IMR-90 (cell line): ENCODE measurements at regions not wholly inside any gene's neighbourhood (a gene's known extent, or its start where the extent isn't known, plus 50 kb on each side); places are given as distances from the start of the nearest gene placed in this dataset.

Experiments used
- ATAC-seq: fragments of 200-7000 bp; cut with Tn5 transposase; 2 replicates; pipeline ENCODE4 v1.9.1; 2020; ENCODE audit warnings: low read depth, mild to moderate bottlenecking, moderate library complexity
- BruUV-seq: library from RNA; stranded (reverse); fragments of 400-500 nt; replicated peaks from 2 replicates; lab custom pipeline; 2021; lab: Mats Ljungman, UMichigan
- CTCF ChIA-PET: fragments of 300-600 bp; formaldehyde crosslinking; extraction: SDS; loops from one replicate; lab custom pipeline; 2021; ENCODE audit warnings: antibody characterized with exemption; lab: Yijun Ruan, JAX
- POLR2A ChIA-PET: fragments of 300-600 bp; sonication (Branson Sonifier 250); formaldehyde crosslinking; loops from one replicate; lab custom pipeline; 2022; ENCODE audit warnings: antibody characterized with exemption; ENCODE audit not compliant: unreplicated experiment; lab: Charles Lee
- DNase-seq: peaks from one replicate; pipeline ENCODE4 v3.0.0; 2013
- H2AFZ ChIP-seq: replicated peaks from 2 replicates; pipeline ENCODE3; 2013; ENCODE audit warnings: low read length, mild to moderate bottlenecking; ENCODE audit not compliant: poor library complexity
- H2AK5ac ChIP-seq: 2 replicates; pipeline ENCODE4 v1.6.1; 2013; ENCODE audit warnings: low read depth, low read length, inconsistent platforms
- H2AK9ac ChIP-seq: replicated peaks from 2 replicates; pipeline ENCODE3; 2013; ENCODE audit warnings: mild to moderate bottlenecking, low read depth, low read length, moderate library complexity; ENCODE audit not compliant: poor library complexity
- H2BK120ac ChIP-seq: 2 replicates; pipeline ENCODE4 v1.6.1; 2013; ENCODE audit warnings: low read depth, low read length, inconsistent platforms
- H2BK15ac ChIP-seq: 3 replicates; pipeline ENCODE4 v1.6.1; 2013; ENCODE audit warnings: low read depth, low read length, inconsistent platforms
- H2BK20ac ChIP-seq: 2 replicates; pipeline ENCODE4 v1.6.1; 2013; ENCODE audit warnings: low read depth, mild to moderate bottlenecking, inconsistent platforms, low read length, moderate library complexity
- H2BK5ac ChIP-seq: 2 replicates; pipeline ENCODE4 v1.6.1; 2013; ENCODE audit warnings: mild to moderate bottlenecking, low read depth, low read length, inconsistent platforms; ENCODE audit not compliant: poor library complexity, severe bottlenecking
- H3K14ac ChIP-seq: replicated peaks from 2 replicates; pipeline ENCODE4 v1.6.1; 2013; ENCODE audit warnings: low read depth, low read length, inconsistent platforms
- H3K18ac ChIP-seq: 2 replicates; pipeline ENCODE4 v1.6.1; 2013; ENCODE audit warnings: low read depth, low read length, control low read depth
- H3K23ac ChIP-seq: 2 replicates; pipeline ENCODE4 v1.6.1; 2013; ENCODE audit warnings: low read depth, low read length, inconsistent platforms
- H3K27ac ChIP-seq: 2 replicates; pipeline ENCODE4 v1.5.1; 2013; ENCODE audit warnings: mild to moderate bottlenecking, control low read depth, low read length; ENCODE audit not compliant: insufficient read depth
- H3K27me3 ChIP-seq: 2 replicates; pipeline ENCODE4 v1.6.1; 2013; ENCODE audit warnings: low read length; ENCODE audit not compliant: control insufficient read depth, insufficient read depth
- H3K36me3 ChIP-seq: 2 replicates; pipeline ENCODE4 v1.6.1; 2013; ENCODE audit warnings: low read length, mixed read lengths; ENCODE audit not compliant: control insufficient read depth, insufficient read depth
- H3K4ac ChIP-seq: 2 replicates; pipeline ENCODE4 v1.6.1; 2013; ENCODE audit warnings: low read depth, low read length, inconsistent platforms
- H3K4me1 ChIP-seq: 2 replicates; pipeline ENCODE4 v1.6.1; 2013; ENCODE audit warnings: low read length, mixed read lengths; ENCODE audit not compliant: control insufficient read depth, insufficient read depth
- H3K4me2 ChIP-seq: 2 replicates; pipeline ENCODE4 v1.6.1; 2013; ENCODE audit warnings: low read depth, mild to moderate bottlenecking, control low read depth, low read length, moderate library complexity
- H3K4me3 ChIP-seq: 2 replicates; pipeline ENCODE4 v1.5.1; 2013; ENCODE audit warnings: low read depth, mild to moderate bottlenecking, control low read depth, low read length, moderate library complexity; ENCODE audit not compliant: insufficient read depth
- H3K56ac ChIP-seq: 2 replicates; pipeline ENCODE4 v1.6.1; 2013; ENCODE audit warnings: low read length, inconsistent platforms; ENCODE audit not compliant: insufficient read depth; ENCODE audit errors: extremely low read depth
- H3K79me1 ChIP-seq, 2 experiments: 2 replicates each; pipeline ENCODE4 v1.6.1; 2013; ENCODE audit warnings: low read length in 2 of 2, inconsistent platforms in 1 of 2, low read depth in 1 of 2
- H3K9ac ChIP-seq: 2 replicates; pipeline ENCODE4 v1.6.1; 2013; ENCODE audit warnings: low read depth, low read length, control low read depth
- H3K9me1 ChIP-seq: 2 replicates; pipeline ENCODE4 v1.6.1; 2013; ENCODE audit warnings: low read length, inconsistent platforms; ENCODE audit not compliant: insufficient read depth
- H3K9me3 ChIP-seq: 2 replicates; pipeline ENCODE4 v1.6.1; 2013; ENCODE audit warnings: low read length; ENCODE audit not compliant: control insufficient read depth, insufficient read depth
- H4K20me1 ChIP-seq: 2 replicates; pipeline ENCODE4 v1.6.1; 2013; ENCODE audit warnings: low read length, inconsistent platforms; ENCODE audit not compliant: insufficient read depth
- H4K5ac ChIP-seq: 2 replicates; pipeline ENCODE4 v1.6.1; 2013; ENCODE audit warnings: mild to moderate bottlenecking, low read depth, low read length, control low read depth
- H4K8ac ChIP-seq, 2 experiments: 2 replicates each; pipeline ENCODE4 v1.6.1; 2013; ENCODE audit warnings: low read depth in 2 of 2, low read length in 2 of 2, control low read depth in 1 of 2, inconsistent platforms in 1 of 2
- H4K91ac ChIP-seq: 2 replicates; pipeline ENCODE4 v1.6.1; 2013; ENCODE audit warnings: low read depth, low read length, inconsistent platforms; ENCODE audit not compliant: insufficient read depth
- CHD1 ChIP-seq: IDR thresholded peaks from 2 replicates; pipeline ENCODE4 v1.6.1; 2012; ENCODE audit warnings: low read depth, low read length, improper control_type of control experiment
- MAFK ChIP-seq: IDR thresholded peaks from 2 replicates; pipeline ENCODE4 v1.6.1; 2012; ENCODE audit warnings: low read depth, low read length, improper control_type of control experiment
- MAZ ChIP-seq: IDR thresholded peaks from 2 replicates; pipeline ENCODE4 v1.6.1; 2012; ENCODE audit warnings: low read depth, mild to moderate bottlenecking, low read length, improper control_type of control experiment, moderate library complexity, borderline replicate concordance
- NFE2L2 ChIP-seq: fragments of 150-350 bp; IDR thresholded peaks from 2 replicates; pipeline ENCODE4 v1.6.1; 2016; ENCODE audit warnings: low read depth, mild to moderate bottlenecking, low read length
- RCOR1 ChIP-seq: IDR thresholded peaks from 2 replicates; pipeline ENCODE4 v1.6.1; 2012; ENCODE audit warnings: mild to moderate bottlenecking, low read length, improper control_type of control experiment; ENCODE audit not compliant: insufficient replicate concordance
- RFX5 ChIP-seq: IDR thresholded peaks from 2 replicates; pipeline ENCODE4 v1.8.0; 2012; ENCODE audit warnings: low read depth, mild to moderate bottlenecking, low read length, moderate library complexity
- WGBS, 2 experiments: methylation state at CpG; one replicate each; pipeline versions ENCODE4 v1.1.5 to v1.1.7; 2013; ENCODE audit warnings: missing lambda C conversion rate in 2 of 2; ENCODE audit not compliant: insufficient read length in 1 of 2; ENCODE audit errors: extremely low coverage in 2 of 2; 5-methylcytosine and 5-hydroxymethylcytosine counted together
- dilution Hi-C: fragments of 300-500 bp; cut with HindIII; formaldehyde crosslinking; loops from one replicate; pipeline ENCODE4 v1.14.3; 2018; ENCODE audit warnings: low sequenced_read_pairs; ENCODE audit not compliant: unreplicated experiment
- in situ Hi-C: fragments of 300-500 bp; cut with MboI; formaldehyde crosslinking; loops from 3 replicates; pipeline ENCODE4 v1.14.3; 2019; ENCODE audit warnings: low sequenced_read_pairs, inconsistent platforms, mixed read lengths
- intact Hi-C: fragments of 100-400 bp; cut with micrococcal nuclease; formaldehyde crosslinking; loops from 2 replicates; pipeline ENCODE4 v1.10.0; 2022

- TF ChIP-seq RFX5 (no peak), RCOR1 (no peak), NFE2L2 (no peak), CHD1 (no peak)
These were observed 166.4 kb downstream of the TFAP2C start (continued) for GRCh38 chr20:56795492-56795891.

GRCh38 chr20:56796345-56796744 lies 167.2 kb downstream of the TFAP2C start:
- no peak overlapping the region for H3K23ac ChIP-seq
- H2BK120ac ChIP-seq, result no peak overlapping the region
- dilution Hi-C loops (no loop called here), intact Hi-C loops (no loop called here), in situ Hi-C loops (loop anchor here (25.0 kb wide), 1 partner anchor 434 kb away; the partner anchor contains the start of gene FAM210B)
- no peak overlapping the region for H2AFZ ChIP-seq
- H4K20me1 ChIP-seq, result no peaks in the 10 kb centered on the region
- no peak overlapping the region for H2AK9ac ChIP-seq
- no peaks in the 10 kb centered on the region for H3K9me1 ChIP-seq
- no peak overlapping the region for H3K18ac ChIP-seq
- H2BK5ac ChIP-seq, result no peak overlapping the region
- H3K4me1 ChIP-seq, result no peaks in the 10 kb centered on the region
- TF ChIP-seq MAFK (no peak), MAZ (no peak)
- no TSS peak for BruUV-seq
- H3K79me1 ChIP-seq, result no peaks in the 10 kb centered on the region
- H4K5ac ChIP-seq, result no peak overlapping the region
- H3K14ac ChIP-seq, result no peak overlapping the region
- H3K9ac ChIP-seq, result no peak overlapping the region
- no peak for ATAC-seq
- H3K56ac ChIP-seq, result no peak overlapping the region
- ChIA-PET POLR2A (no interaction called here), CTCF (no interaction called here)
- H3K4me3 ChIP-seq, result no peak overlapping the region
- no peaks in the 10 kb centered on the region for H3K36me3 ChIP-seq
- H2BK20ac ChIP-seq, result no peak overlapping the region
- no peak overlapping the region for H4K91ac ChIP-seq
- peaks cover 8% of the 10 kb centered on the region for H3K27me3 ChIP-seq
- no peak overlapping the region for H4K8ac ChIP-seq
- H3K4me2 ChIP-seq, result no peak overlapping the region
- H2BK15ac ChIP-seq, result no peak overlapping the region
- H3K27ac ChIP-seq, result no peak overlapping the region
- no peak overlapping the region for H3K4ac ChIP-seq
- no peak for DNase-seq
- H3K9me3 ChIP-seq, result peaks cover 10% of the 10 kb centered on the region
- H2AK5ac ChIP-seq, result no peak overlapping the region
- WGBS, 2 experiments, result no CpG with 5 or more reads among the region's 3 CpGs
